ENCODE measurements at regions not wholly inside any gene's neighbourhood (a gene's known extent, or its start where the extent isn't known, plus 50 kb on each side); places are given as distances from the start of the nearest gene placed in this dataset.

GRCh38 chr4:44872246-44872645 is 145.9 kb upstream of the GNPDA2 start:
- TF ChIP-seq CTCF (IDR thresholded peaks at IDR 0.05) (no peak), POLR2A (IDR thresholded peaks at IDR 0.05) (no peak), EP300 (IDR thresholded peaks at IDR 0.05) (no peak)
